SK-N-SH (cell line): ENCODE measurements at regions not wholly inside any gene's neighbourhood (a gene's known extent, or its start where the extent isn't known, plus 50 kb on each side); places are given as distances from the start of the nearest gene placed in this dataset.

Source experiments
- CTCF ChIA-PET: fragments of 300-600, 350-600 bp; formaldehyde crosslinking; extraction: SDS; loops from one replicate; lab custom pipeline; 2021; lab: Yijun Ruan, JAX
- POLR2A ChIA-PET: fragments of 350-600 bp; sonication (Branson Sonifier 250); formaldehyde crosslinking; extraction: SDS; loops from one replicate; lab custom pipeline; 2020; ENCODE audit warnings: antibody characterized with exemption, inconsistent platforms; lab: Yijun Ruan, JAX
- DNase-seq: peaks from one replicate; pipeline ENCODE4 v3.0.0; 2012
- H2AFZ ChIP-seq: fragments of 200-600 bp; sonication (generic); 2 replicates; pipeline ENCODE4 v1.8.1; 2016; ENCODE audit warnings: antibody characterized with exemption, mild to moderate bottlenecking, low read depth
- H3F3A ChIP-seq: fragments of 200-600 bp; sonication (generic); replicated peaks from 2 replicates; pipeline ENCODE3; 2016; ENCODE audit warnings: antibody characterized with exemption, mild to moderate bottlenecking; ENCODE audit not compliant: insufficient read depth
- H3K27ac ChIP-seq, 2 experiments: fragments of 200-500 bp in 1 of 2; fragments of 200-600 bp in 1 of 2; sonication (Bioruptor generic) in 1 of 2; sonication (generic), shearing (Covaris generic) in 1 of 2; 2 replicates each; pipeline versions ENCODE4 v1.5.1 to v1.6.1; 2014 to 2016; ENCODE audit warnings: low read depth in 2 of 2, inconsistent platforms in 1 of 2, low read length in 1 of 2, mild to moderate bottlenecking in 1 of 2, mixed read lengths in 1 of 2
- H3K27me3 ChIP-seq: fragments of 200-600 bp; sonication (generic), shearing (Covaris generic); 2 replicates; pipeline ENCODE4 v1.6.1; 2016; ENCODE audit warnings: mixed run types; ENCODE audit not compliant: insufficient read depth
- H3K36me3 ChIP-seq, 2 experiments: fragments of 200-500 bp in 1 of 2; fragments of 200-600 bp in 1 of 2; sonication (Bioruptor generic) in 1 of 2; sonication (generic) in 1 of 2; replicated peaks in 1 of 2; 2 replicates each; pipeline versions ENCODE3 to v1.5.1; 2014 to 2016; ENCODE audit warnings: low read length in 1 of 2, mild to moderate bottlenecking in 1 of 2; ENCODE audit not compliant: insufficient read depth in 2 of 2, control insufficient read depth in 1 of 2
- H3K4me1 ChIP-seq, 2 experiments: fragments of 200-500 bp in 1 of 2; fragments of 200-600 bp in 1 of 2; sonication (Bioruptor generic) in 1 of 2; sonication (generic), shearing (Covaris generic) in 1 of 2; 2 replicates each; pipeline versions ENCODE4 v1.5.1 to v1.6.1; 2014 to 2016; ENCODE audit warnings: low read depth in 1 of 2, low read length in 1 of 2, mixed run types in 1 of 2; ENCODE audit not compliant: insufficient read depth in 2 of 2, control insufficient read depth in 1 of 2
- H3K4me2 ChIP-seq: fragments of 200-600 bp; sonication (generic), shearing (Covaris generic); 2 replicates; pipeline ENCODE4 v1.6.1; 2017; ENCODE audit warnings: mixed run types
- H3K4me3 ChIP-seq, 2 experiments: fragments of 200-500 bp in 1 of 2; fragments of 200-600 bp in 1 of 2; sonication (Bioruptor generic) in 1 of 2; sonication (generic), shearing (Covaris generic) in 1 of 2; 2 replicates each; pipeline versions ENCODE4 v1.5.1 to v1.8.1; 2014 to 2016; ENCODE audit warnings: low read depth in 2 of 2, inconsistent platforms in 1 of 2, low read length in 1 of 2, mild to moderate bottlenecking in 1 of 2, mixed read lengths in 1 of 2, moderate library complexity in 1 of 2
- H3K79me2 ChIP-seq: fragments of 200-600 bp; sonication (generic); 2 replicates; pipeline ENCODE4 v1.8.1; 2017; ENCODE audit warnings: mild to moderate bottlenecking; ENCODE audit not compliant: insufficient read depth
- H3K9ac ChIP-seq: fragments of 200-600 bp; sonication (generic); 2 replicates; pipeline ENCODE4 v1.6.1; 2017; ENCODE audit warnings: mixed run types
- H3K9me2 ChIP-seq: fragments of 200-600 bp; sonication (generic); 2 replicates; pipeline ENCODE4 v1.6.1; 2017; ENCODE audit warnings: mixed run types
- H3K9me3 ChIP-seq: fragments of 200-600 bp; sonication (generic); 2 replicates; pipeline ENCODE4 v1.6.1; 2017; ENCODE audit warnings: mixed run types, mild to moderate bottlenecking, moderate library complexity
- H4K20me1 ChIP-seq: fragments of 200-600 bp; sonication (generic); 2 replicates; pipeline ENCODE4 v1.6.1; 2017; ENCODE audit warnings: mild to moderate bottlenecking, mixed run types; ENCODE audit not compliant: insufficient read depth
- EZH2phosphoT487 ChIP-seq: fragments of 200-600 bp; sonication (generic); IDR thresholded peaks from 2 replicates; pipeline ENCODE4 v1.6.1; 2017; ENCODE audit warnings: low read depth, mixed run types, mild to moderate bottlenecking, antibody characterized with exemption, moderate library complexity, borderline replicate concordance
- FOSL2 ChIP-seq: IDR thresholded peaks from 2 replicates; pipeline ENCODE4 v1.4.0; 2012; ENCODE audit warnings: low read depth, mild to moderate bottlenecking, moderate library complexity, borderline replicate concordance
- FOXM1 ChIP-seq: IDR thresholded peaks from 2 replicates; pipeline ENCODE4 v1.4.0; 2012; ENCODE audit warnings: low read depth, mild to moderate bottlenecking
- GATA2 ChIP-seq: sonication (generic); formaldehyde crosslinking; IDR thresholded peaks from 2 replicates; pipeline ENCODE4 v1.5.0; 2020; ENCODE audit warnings: mild to moderate bottlenecking, missing genetic modification reagents
- JUND ChIP-seq: IDR thresholded peaks from 2 replicates; pipeline ENCODE4 v1.4.0; 2012
- MEF2A ChIP-seq: IDR thresholded peaks from 2 replicates; pipeline ENCODE4 v1.4.0; 2012; ENCODE audit warnings: low read depth, borderline replicate concordance
- NFIC ChIP-seq: IDR thresholded peaks from 2 replicates; pipeline ENCODE4 v1.4.0; 2012; ENCODE audit warnings: borderline replicate concordance
- RXRA ChIP-seq: IDR thresholded peaks from 2 replicates; pipeline ENCODE4 v1.4.0; 2012; ENCODE audit warnings: low read depth, mild to moderate bottlenecking, borderline replicate concordance
- SIN3A ChIP-seq: IDR thresholded peaks from 2 replicates; pipeline ENCODE4 v1.6.1; 2012; ENCODE audit warnings: low read depth, mild to moderate bottlenecking, low read length, moderate library complexity, borderline replicate concordance
- SMC3 ChIP-seq: IDR thresholded peaks from 2 replicates; pipeline ENCODE4 v1.6.1; 2012; ENCODE audit warnings: low read depth, low read length, improper control_type of control experiment
- USF2 ChIP-seq: fragments of 150-350 bp; IDR thresholded peaks from 2 replicates; pipeline ENCODE4 v1.6.1; 2017; ENCODE audit warnings: antibody characterized with exemption, low read length, low read depth, borderline replicate concordance
- ZBTB33 ChIP-seq: IDR thresholded peaks from 2 replicates; pipeline ENCODE4 v1.4.0; 2012; ENCODE audit warnings: low read depth, borderline replicate concordance
- WGBS: methylation state at CpG from one replicate; pipeline ENCODE4 v1.1.6; 2017; ENCODE audit warnings: low lambda C conversion rate; 5-methylcytosine and 5-hydroxymethylcytosine counted together
- TF ChIP-seq, protein P1 (sequence below): IDR thresholded peaks from 2 replicates; pipeline ENCODE4 v1.4.0; 2012; ENCODE audit warnings: low read depth, borderline replicate concordance
- TF ChIP-seq, protein P2 (sequence below): IDR thresholded peaks from 2 replicates; pipeline ENCODE4; 2012

DNA sequence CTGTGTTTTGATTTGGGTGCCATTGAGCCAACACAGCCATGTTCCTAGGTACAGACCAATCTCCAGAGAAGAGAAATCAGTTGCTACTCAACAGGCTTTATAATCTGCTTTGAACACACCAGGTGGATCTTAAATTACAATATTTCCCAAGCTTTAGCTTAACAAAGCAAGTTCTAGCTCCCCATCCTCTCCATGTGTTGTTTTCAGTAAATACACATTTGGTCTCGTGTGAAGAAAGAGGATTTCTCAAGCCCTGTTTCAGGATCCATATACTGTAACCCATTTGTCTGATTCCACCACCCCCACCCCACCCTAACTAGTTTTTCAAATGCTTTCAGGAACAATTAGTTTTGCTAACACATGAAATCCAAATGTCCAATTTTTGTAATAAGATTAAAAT is 109.6 kb upstream of the NIPBL start:
- ChIA-PET POLR2A (no interaction called here), CTCF (interaction anchor here (1.5 kb wide), 1 partner anchor 27 kb away, joined by 4 read pairs; no protein-coding TSS in a partner anchor)
- no peaks in the 10 kb centered on the region for H3K79me2 ChIP-seq
- H3K27ac ChIP-seq, result no peak overlapping the region
- H3K4me2 ChIP-seq, result no peak overlapping the region
- H3K9me3 ChIP-seq, result no peaks in the 10 kb centered on the region
- WGBS, result 0% methylated on average over 1 of the region's 1 CpG
- no peaks in the 10 kb centered on the region for H4K20me1 ChIP-seq
- no peak for TF ChIP-seq RXRA
- no peaks in the 10 kb centered on the region; the same call in 1 of the 2 replicates for H3K27me3 ChIP-seq
- H3K4me3 ChIP-seq, result no peak overlapping the region
- no peaks in the 10 kb centered on the region for H3K4me1 ChIP-seq
- no peak overlapping the region for H2AFZ ChIP-seq
- no peak overlapping the region for H3K9ac ChIP-seq
- no peaks in the 10 kb centered on the region for H3K36me3 ChIP-seq
- no peak for DNase-seq
- no peaks in the 10 kb centered on the region for H3F3A ChIP-seq
- no peaks in the 10 kb centered on the region for H3K9me2 ChIP-seq

DNA sequence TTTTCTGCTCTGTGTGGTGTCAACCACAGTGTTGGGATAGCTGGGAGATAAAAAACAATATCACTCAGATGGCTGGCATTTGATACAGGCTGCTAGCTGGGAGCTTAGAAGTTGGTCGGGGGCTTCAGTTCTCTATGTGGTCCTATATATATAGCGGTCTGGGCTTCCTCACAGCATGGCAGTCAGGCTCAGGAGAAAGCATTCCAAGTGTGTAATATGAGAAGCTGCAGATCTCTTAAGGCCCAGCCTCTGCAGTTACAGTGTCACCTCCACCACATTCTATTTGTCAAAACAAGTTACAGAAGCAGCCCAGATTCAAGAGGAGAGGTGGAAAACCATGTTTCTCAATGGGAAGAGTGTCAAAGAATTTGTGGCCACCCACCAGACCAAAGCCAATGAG is 108.1 kb upstream of the NIPBL start:
- WGBS, result 0% methylated on average over 2 of the region's 2 CpGs
- no peaks in the 10 kb centered on the region for H3K36me3 ChIP-seq
- H3K4me3 ChIP-seq, result no peak overlapping the region
- H4K20me1 ChIP-seq, result no peaks in the 10 kb centered on the region
- no peak overlapping the region for H3K9ac ChIP-seq
- H3F3A ChIP-seq, result no peaks in the 10 kb centered on the region
- H3K27me3 ChIP-seq, result no peaks in the 10 kb centered on the region; the same call in 1 of the 2 replicates
- no peaks in the 10 kb centered on the region for H3K79me2 ChIP-seq
- TF ChIP-seq FOSL2 (no peak), ZBTB33 (no peak), GATA2 (CRISPR knock-in tag) (no peak), EZH2phosphoT487 (no peak), FOXM1 (no peak)
- TF ChIP-seq, protein P1, sequence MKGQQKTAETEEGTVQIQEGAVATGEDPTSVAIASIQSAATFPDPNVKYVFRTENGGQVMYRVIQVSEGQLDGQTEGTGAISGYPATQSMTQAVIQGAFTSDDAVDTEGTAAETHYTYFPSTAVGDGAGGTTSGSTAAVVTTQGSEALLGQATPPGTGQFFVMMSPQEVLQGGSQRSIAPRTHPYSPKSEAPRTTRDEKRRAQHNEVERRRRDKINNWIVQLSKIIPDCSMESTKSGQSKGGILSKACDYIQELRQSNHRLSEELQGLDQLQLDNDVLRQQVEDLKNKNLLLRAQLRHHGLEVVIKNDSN, result no peak
- POLR2A ChIA-PET, result no interaction called here
- H3K9me2 ChIP-seq, result no peaks in the 10 kb centered on the region
- CTCF ChIA-PET, result interaction anchor here (1.5 to 2.1 kb wide), 2 partner anchors 24 to 29 kb away, joined by 4 to 8 read pairs; no protein-coding TSS in a partner anchor
- H3K9me3 ChIP-seq, result no peaks in the 10 kb centered on the region
- H3K27ac ChIP-seq, result no peak overlapping the region
- no peaks in the 10 kb centered on the region for H3K4me1 ChIP-seq
- no peak for DNase-seq
- no peak overlapping the region for H2AFZ ChIP-seq
- no peak overlapping the region for H3K4me2 ChIP-seq

DNA sequence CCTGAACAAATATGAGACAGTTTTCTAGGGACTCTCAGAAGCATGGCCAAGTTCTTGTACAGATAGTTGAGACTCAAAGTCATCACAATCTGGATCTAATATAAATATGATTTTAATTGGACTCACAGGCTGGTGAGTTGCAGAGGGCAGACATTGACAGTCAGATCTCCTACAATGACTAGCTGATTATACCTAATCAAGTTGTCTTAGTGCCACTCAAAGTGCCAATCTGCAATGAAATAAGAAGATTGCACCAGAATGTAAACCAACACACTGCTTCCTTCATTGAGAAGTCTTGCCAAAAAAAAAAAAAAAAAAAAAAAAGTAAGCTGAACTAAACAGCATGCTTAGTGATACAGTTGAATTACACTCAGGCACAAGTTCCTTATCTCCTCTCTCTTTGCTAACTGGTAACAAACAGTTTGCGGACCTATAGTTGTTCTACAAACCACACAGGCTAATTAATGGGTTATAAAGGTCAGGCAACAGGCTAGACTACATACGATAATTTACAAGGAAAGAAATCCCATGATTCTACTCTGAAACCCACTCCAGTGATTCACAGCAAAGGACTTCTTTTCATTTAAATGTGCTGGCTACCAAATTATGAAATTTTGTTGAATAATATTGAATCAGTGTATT is 107.3 kb upstream of the NIPBL start:
- no peaks in the 10 kb centered on the region for H3K4me1 ChIP-seq
- DNase-seq, result no peak
- H3K4me3 ChIP-seq, result no peak overlapping the region
- H4K20me1 ChIP-seq, result no peaks in the 10 kb centered on the region
- no peak overlapping the region for H2AFZ ChIP-seq
- H3F3A ChIP-seq, result no peaks in the 10 kb centered on the region
- ChIA-PET CTCF (interaction anchor here (2.1 kb wide), 1 partner anchor 25 kb away, joined by 8 read pairs; no protein-coding TSS in a partner anchor), POLR2A (no interaction called here)
- H3K9me2 ChIP-seq, result no peaks in the 10 kb centered on the region
- H3K4me2 ChIP-seq, result no peak overlapping the region
- no peak overlapping the region for H3K27ac ChIP-seq
- H3K79me2 ChIP-seq, result no peaks in the 10 kb centered on the region
- no peak for TF ChIP-seq MEF2A
- no peak for TF ChIP-seq USF2
- no peak for TF ChIP-seq JUND
- no peak for TF ChIP-seq SIN3A
- no peak for TF ChIP-seq SMC3
- TF ChIP-seq, protein P2, sequence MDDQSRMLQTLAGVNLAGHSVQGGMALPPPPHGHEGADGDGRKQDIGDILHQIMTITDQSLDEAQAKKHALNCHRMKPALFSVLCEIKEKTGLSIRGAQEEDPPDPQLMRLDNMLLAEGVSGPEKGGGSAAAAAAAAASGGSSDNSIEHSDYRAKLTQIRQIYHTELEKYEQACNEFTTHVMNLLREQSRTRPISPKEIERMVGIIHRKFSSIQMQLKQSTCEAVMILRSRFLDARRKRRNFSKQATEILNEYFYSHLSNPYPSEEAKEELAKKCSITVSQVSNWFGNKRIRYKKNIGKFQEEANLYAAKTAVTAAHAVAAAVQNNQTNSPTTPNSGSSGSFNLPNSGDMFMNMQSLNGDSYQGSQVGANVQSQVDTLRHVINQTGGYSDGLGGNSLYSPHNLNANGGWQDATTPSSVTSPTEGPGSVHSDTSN, result no peak
- no peak for TF ChIP-seq NFIC
- TF ChIP-seq, all 33 proteins: peak for 0
- H3K9me3 ChIP-seq, result no peaks in the 10 kb centered on the region
- 9% methylated on average over 2 of the region's 2 CpGs for WGBS
- H3K9ac ChIP-seq, result no peak overlapping the region
- H3K36me3 ChIP-seq, result no peaks in the 10 kb centered on the region
- no peaks in the 10 kb centered on the region; the same call in 1 of the 2 replicates for H3K27me3 ChIP-seq
